OCI-LY3 (cell line): ENCODE measurements at regions not wholly inside any gene's neighbourhood (a gene's known extent, or its start where the extent isn't known, plus 50 kb on each side); places are given as distances from the start of the nearest gene placed in this dataset.

ENCODE experiments used
- CTCF ChIP-seq: fragments of 200-600, 300-600 bp; sonication (generic); IDR thresholded peaks from 2 replicates; pipeline ENCODE4 v1.5.1; 2014; ENCODE audit warnings: antibody characterized with exemption, low read length, low read depth
- EZH2phosphoT487 ChIP-seq: fragments of 200-600 bp; shearing (Covaris generic); IDR thresholded peaks from 2 replicates; pipeline ENCODE4 v1.6.1; 2018; ENCODE audit warnings: antibody characterized with exemption, mixed run types, low read depth

GRCh38 chr15:47548986-47549385 lies 168.3 kb upstream of the SEMA6D start:
- TF ChIP-seq CTCF (no peak), EZH2phosphoT487 (no peak)
